ENCODE measurements at regions not wholly inside any gene's neighbourhood (a gene's known extent, or its start where the extent isn't known, plus 50 kb on each side); places are given as distances from the start of the nearest gene placed in this dataset.
"Not testable (repeated sequence)": the region's sequence is repeated elsewhere in the genome, so short reads cannot be mapped to it uniquely, and the experiment has no call there.

- H3K79me2 ChIP-seq (ENCODE audit: insufficient read depth); H3K9ac ChIP-seq; H3K4me1 ChIP-seq (ENCODE audit: control insufficient read depth in 1 of 2, insufficient read depth in 2 of 2, low read depth in 1 of 2, low read length in 1 of 2); H3K27me3 ChIP-seq (ENCODE audit: insufficient read depth); H4K20me1 ChIP-seq (ENCODE audit: insufficient read depth); H3K9me3 ChIP-seq; H3K9me2 ChIP-seq; H3K36me3 ChIP-seq (replicated peaks in 1 of 2; ENCODE audit: control insufficient read depth in 1 of 2, insufficient read depth in 2 of 2, low read length in 1 of 2); H3K4me2 ChIP-seq; POLR2A ChIA-PET; DNase-seq; H3K27ac ChIP-seq (ENCODE audit: low read depth in 2 of 2, low read length in 1 of 2); H3F3A ChIP-seq (replicated peaks; ENCODE audit: insufficient read depth); CTCF ChIA-PET; H2AFZ ChIP-seq (ENCODE audit: low read depth); H3K4me3 ChIP-seq (ENCODE audit: low read depth in 2 of 2, low read length in 1 of 2): not testable (repeated sequence)
- WGBS (ENCODE audit: low lambda C conversion rate): no CpG with 5 or more reads among the region's 3 CpGs
Measured at GRCh38 chr1:144070394-144071053, 98.7 kb upstream of the FAM72C start.

GRCh38 chr1:144067042-144067441 lies 95.3 kb upstream of the FAM72C start:
- H3K9me2 ChIP-seq; H4K20me1 ChIP-seq (ENCODE audit: insufficient read depth); H3K36me3 ChIP-seq (replicated peaks in 1 of 2; ENCODE audit: control insufficient read depth in 1 of 2, insufficient read depth in 2 of 2, low read length in 1 of 2); H2AFZ ChIP-seq (ENCODE audit: low read depth); H3K27ac ChIP-seq (ENCODE audit: low read depth in 2 of 2, low read length in 1 of 2); H3K4me3 ChIP-seq (ENCODE audit: low read depth in 2 of 2, low read length in 1 of 2); H3K27me3 ChIP-seq (ENCODE audit: insufficient read depth); H3K4me1 ChIP-seq (ENCODE audit: control insufficient read depth in 1 of 2, insufficient read depth in 2 of 2, low read depth in 1 of 2, low read length in 1 of 2); H3K9ac ChIP-seq; POLR2A ChIA-PET; H3K79me2 ChIP-seq (ENCODE audit: insufficient read depth); H3F3A ChIP-seq (replicated peaks; ENCODE audit: insufficient read depth); DNase-seq; H3K4me2 ChIP-seq; CTCF ChIA-PET; H3K9me3 ChIP-seq: not testable (repeated sequence)
- WGBS (ENCODE audit: low lambda C conversion rate): no CpG with 5 or more reads among the region's 7 CpGs

GRCh38 chr1:144066071-144066813 lies 94.5 kb upstream of the FAM72C start:
- 100% methylated on average over 1 of the region's 10 CpGs for WGBS (ENCODE audit: low lambda C conversion rate)
- POLR2A ChIA-PET; H3K4me3 ChIP-seq (ENCODE audit: low read depth in 2 of 2, low read length in 1 of 2): not testable (repeated sequence)

GRCh38 chr1:144065299-144066060 lies 93.7 kb upstream of the FAM72C start:
- H3K36me3 ChIP-seq (replicated peaks in 1 of 2; ENCODE audit: control insufficient read depth in 1 of 2, insufficient read depth in 2 of 2, low read length in 1 of 2); DNase-seq; H3K4me3 ChIP-seq (ENCODE audit: low read depth in 2 of 2, low read length in 1 of 2); H3K79me2 ChIP-seq (ENCODE audit: insufficient read depth); H3K9ac ChIP-seq; H3K27me3 ChIP-seq (ENCODE audit: insufficient read depth); H3K9me3 ChIP-seq; CTCF ChIA-PET; H3K4me2 ChIP-seq; H3K27ac ChIP-seq (ENCODE audit: low read depth in 2 of 2, low read length in 1 of 2); POLR2A ChIA-PET; H4K20me1 ChIP-seq (ENCODE audit: insufficient read depth); H3K9me2 ChIP-seq; H3K4me1 ChIP-seq (ENCODE audit: control insufficient read depth in 1 of 2, insufficient read depth in 2 of 2, low read depth in 1 of 2, low read length in 1 of 2); H3F3A ChIP-seq (replicated peaks; ENCODE audit: insufficient read depth); H2AFZ ChIP-seq (ENCODE audit: low read depth): not testable (repeated sequence)
- no CpG with 5 or more reads among the region's 5 CpGs for WGBS (ENCODE audit: low lambda C conversion rate)

More at GRCh38 chr1:144066071-144066813, 94.5 kb upstream of the FAM72C start:
- H3K27me3 ChIP-seq (ENCODE audit: insufficient read depth); H3K4me1 ChIP-seq (ENCODE audit: control insufficient read depth in 1 of 2, insufficient read depth in 2 of 2, low read depth in 1 of 2, low read length in 1 of 2); H3F3A ChIP-seq (replicated peaks; ENCODE audit: insufficient read depth); H3K9ac ChIP-seq; H3K27ac ChIP-seq (ENCODE audit: low read depth in 2 of 2, low read length in 1 of 2); H3K4me2 ChIP-seq; H3K36me3 ChIP-seq (replicated peaks in 1 of 2; ENCODE audit: control insufficient read depth in 1 of 2, insufficient read depth in 2 of 2, low read length in 1 of 2); H3K9me2 ChIP-seq; CTCF ChIA-PET; H3K9me3 ChIP-seq; H3K79me2 ChIP-seq (ENCODE audit: insufficient read depth); H2AFZ ChIP-seq (ENCODE audit: low read depth); H4K20me1 ChIP-seq (ENCODE audit: insufficient read depth); DNase-seq: not testable (repeated sequence)

- H3K36me3 ChIP-seq (replicated peaks in 1 of 2; ENCODE audit: control insufficient read depth in 1 of 2, insufficient read depth in 2 of 2, low read length in 1 of 2); H3K4me1 ChIP-seq (ENCODE audit: control insufficient read depth in 1 of 2, insufficient read depth in 2 of 2, low read depth in 1 of 2, low read length in 1 of 2); CTCF ChIA-PET; H3K27me3 ChIP-seq (ENCODE audit: insufficient read depth); H3K9me2 ChIP-seq; H3K9me3 ChIP-seq; DNase-seq; H3K4me3 ChIP-seq (ENCODE audit: low read depth in 2 of 2, low read length in 1 of 2); H3K9ac ChIP-seq; H3F3A ChIP-seq (replicated peaks; ENCODE audit: insufficient read depth); H3K27ac ChIP-seq (ENCODE audit: low read depth in 2 of 2, low read length in 1 of 2); H3K4me2 ChIP-seq; H4K20me1 ChIP-seq (ENCODE audit: insufficient read depth); H2AFZ ChIP-seq (ENCODE audit: low read depth); H3K79me2 ChIP-seq (ENCODE audit: insufficient read depth); POLR2A ChIA-PET: not testable (repeated sequence)
- no CpG with 5 or more reads among the region's 5 CpGs for WGBS (ENCODE audit: low lambda C conversion rate)
Measured at GRCh38 chr1:144049365-144049764, 77.6 kb upstream of the FAM72C start.

- H3K79me2 ChIP-seq (ENCODE audit: insufficient read depth); H3F3A ChIP-seq (replicated peaks; ENCODE audit: insufficient read depth); H3K9me3 ChIP-seq; H3K9ac ChIP-seq; POLR2A ChIA-PET; H3K9me2 ChIP-seq; H3K4me2 ChIP-seq; H3K27me3 ChIP-seq (ENCODE audit: insufficient read depth); H4K20me1 ChIP-seq (ENCODE audit: insufficient read depth); H3K27ac ChIP-seq (ENCODE audit: low read depth in 2 of 2, low read length in 1 of 2); DNase-seq; H2AFZ ChIP-seq (ENCODE audit: low read depth); H3K36me3 ChIP-seq (replicated peaks in 1 of 2; ENCODE audit: control insufficient read depth in 1 of 2, insufficient read depth in 2 of 2, low read length in 1 of 2); H3K4me3 ChIP-seq (ENCODE audit: low read depth in 2 of 2, low read length in 1 of 2); H3K4me1 ChIP-seq (ENCODE audit: control insufficient read depth in 1 of 2, insufficient read depth in 2 of 2, low read depth in 1 of 2, low read length in 1 of 2); CTCF ChIA-PET: not testable (repeated sequence)
- no CpG with 5 or more reads among the region's 3 CpGs for WGBS (ENCODE audit: low lambda C conversion rate)
Measured at GRCh38 chr1:144046645-144047044, 74.9 kb upstream of the FAM72C start.

Data from SK-N-SH (cell line).